T-helper 1 cell (primary cell): ENCODE measurements at regions not wholly inside any gene's neighbourhood (a gene's known extent, or its start where the extent isn't known, plus 50 kb on each side); places are given as distances from the start of the nearest gene placed in this dataset.
"Not testable (repeated sequence)": the region's sequence is repeated elsewhere in the genome, so short reads cannot be mapped to it uniquely, and the experiment has no call there.

ENCODE experiments used
- DNase-seq, 5 donors: peaks; one replicate each; pipeline ENCODE4 v3.0.0-alpha.2; 2012 to 2020

DNA sequence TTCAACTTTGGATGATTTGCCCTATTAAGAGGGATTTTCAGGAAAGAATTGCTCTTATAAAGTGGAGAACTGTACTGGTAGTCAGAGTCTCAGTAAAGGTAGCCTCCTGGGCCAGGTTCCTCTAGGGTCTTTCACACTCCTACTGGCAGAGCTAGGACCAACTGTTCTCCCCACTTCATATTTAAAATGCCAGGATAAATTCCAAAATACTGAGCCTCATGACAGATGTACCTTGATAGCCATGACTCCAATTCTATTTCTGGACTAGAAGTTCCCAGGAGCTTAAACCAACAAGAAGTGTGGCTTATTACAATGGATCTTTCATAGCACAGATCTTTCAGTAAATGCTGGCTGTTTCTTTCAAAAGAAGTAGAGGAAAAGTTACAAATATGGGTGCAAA, 126.5 kb downstream of the C12orf75 start:
- DNase-seq: no peak

DNA sequence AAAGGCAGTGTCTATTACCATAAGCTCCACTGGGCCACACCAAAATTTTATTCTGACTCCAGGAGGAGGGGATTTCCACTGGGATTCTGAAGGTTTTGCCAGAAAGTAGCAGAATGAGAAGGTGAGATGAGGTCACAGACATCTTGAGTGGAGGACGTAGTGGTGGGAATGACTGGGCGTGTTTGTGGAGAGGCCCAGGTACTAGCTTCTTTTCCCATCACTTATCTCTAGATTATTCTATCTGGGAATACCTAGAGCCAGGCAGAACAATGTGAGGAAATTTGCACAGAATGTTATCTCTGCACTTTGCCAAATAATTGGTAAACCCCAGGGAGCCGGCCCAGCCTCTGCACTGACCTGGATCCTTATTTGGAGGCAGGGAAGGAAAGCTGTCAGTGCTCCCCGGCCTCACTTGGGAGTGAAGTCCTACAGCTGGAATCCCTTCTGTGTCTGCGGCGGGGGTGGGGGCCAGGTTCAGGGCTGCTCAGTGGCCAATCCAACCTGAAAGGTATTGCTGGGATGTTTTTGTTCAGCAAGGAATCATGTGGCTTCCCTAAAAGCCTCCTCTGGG, 129.4 kb downstream of the C12orf75 start:
- DNase-seq: no peak

GRCh38 chr12:105461271-105461943, 130.9 kb downstream of the C12orf75 start:
- DNase-seq: no peak

GRCh38 chr12:105461944-105462762, 131.7 kb downstream of the C12orf75 start:
- DNase-seq: no peak

GRCh38 chr12:105462831-105463230, 132.3 kb downstream of the C12orf75 start:
- no peak for DNase-seq

DNA sequence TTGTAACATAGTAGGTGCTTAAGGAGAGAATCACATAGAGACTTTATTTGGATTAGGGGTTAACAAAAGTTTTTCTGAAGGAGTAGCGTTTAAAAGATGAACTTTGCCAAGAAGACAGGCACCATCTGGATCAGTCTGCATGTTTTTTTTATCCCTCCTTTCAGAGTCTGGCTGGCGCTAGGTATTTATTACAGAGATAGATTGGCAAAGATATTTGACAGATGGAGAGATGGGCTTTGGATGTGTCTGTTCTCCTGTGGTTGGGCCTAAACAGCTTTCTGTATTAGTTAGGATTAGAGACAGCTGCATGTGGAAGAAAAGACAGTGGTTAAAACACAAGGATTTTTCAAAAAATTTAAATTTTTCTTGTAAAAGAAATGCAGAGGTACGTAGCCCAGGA, 133.9 kb downstream of the C12orf75 start:
- DNase-seq: no peak

DNA sequence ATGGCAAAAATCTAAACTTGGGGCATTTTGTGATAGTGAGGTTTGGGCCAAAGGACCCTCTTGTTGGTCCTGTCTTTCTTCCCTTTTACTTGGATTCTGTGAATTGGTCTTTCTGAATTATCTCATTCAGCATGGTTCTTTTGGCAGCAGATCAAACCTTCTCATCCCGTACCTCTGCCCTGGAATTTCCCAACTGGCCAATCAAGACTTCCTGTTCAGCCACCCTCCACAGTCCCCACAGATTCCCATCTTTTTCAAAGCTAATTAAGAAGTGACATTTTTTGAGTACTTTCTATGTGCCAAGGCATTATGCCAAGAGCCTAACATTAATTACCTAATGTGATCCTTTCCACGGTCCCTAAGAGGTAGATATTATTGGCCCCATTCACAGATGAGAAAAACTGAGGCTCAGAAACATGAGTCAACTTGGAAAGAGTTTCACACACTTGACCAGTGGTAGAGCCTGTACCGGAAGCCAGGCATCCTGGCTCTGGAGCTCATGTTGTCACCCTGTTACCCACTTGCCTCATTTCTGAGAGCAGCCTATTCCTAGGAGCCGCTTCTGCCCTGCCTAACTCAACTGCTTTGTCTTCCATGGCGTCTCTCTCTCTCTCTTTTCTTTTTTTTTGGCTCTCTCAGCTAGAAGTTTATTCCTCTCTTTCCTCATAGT, 135.9 kb downstream of the C12orf75 start:
- DNase-seq: no peak

- no peak for DNase-seq
Measured at GRCh38 chr12:105466901-105467598, 136.6 kb downstream of the C12orf75 start.

GRCh38 chr12:105467710-105468366, 137.3 kb downstream of the C12orf75 start:
- no peak for DNase-seq

DNA sequence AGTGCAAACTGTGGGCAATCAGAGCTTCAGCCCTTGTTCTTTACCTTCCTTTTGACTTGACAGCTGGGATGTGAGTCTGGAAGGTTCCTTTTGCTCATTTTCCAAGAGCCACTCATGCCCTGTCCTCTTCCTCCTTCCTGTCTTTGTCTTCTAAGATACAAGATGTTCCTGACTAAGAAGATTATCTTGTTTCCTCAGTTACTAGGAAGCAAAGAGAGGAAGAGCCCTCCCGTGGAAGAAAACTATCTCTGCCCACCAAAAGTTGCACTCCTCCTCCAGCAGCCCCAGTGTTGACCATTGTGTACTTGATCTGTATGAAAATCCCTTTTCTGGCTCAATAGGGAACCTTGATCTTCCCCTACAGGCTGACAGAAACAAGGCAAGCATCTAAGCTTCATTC, 138.0 kb downstream of the C12orf75 start:
- DNase-seq: no peak

GRCh38 chr12:105469211-105469610, 138.7 kb downstream of the C12orf75 start:
- no peak for DNase-seq

DNA sequence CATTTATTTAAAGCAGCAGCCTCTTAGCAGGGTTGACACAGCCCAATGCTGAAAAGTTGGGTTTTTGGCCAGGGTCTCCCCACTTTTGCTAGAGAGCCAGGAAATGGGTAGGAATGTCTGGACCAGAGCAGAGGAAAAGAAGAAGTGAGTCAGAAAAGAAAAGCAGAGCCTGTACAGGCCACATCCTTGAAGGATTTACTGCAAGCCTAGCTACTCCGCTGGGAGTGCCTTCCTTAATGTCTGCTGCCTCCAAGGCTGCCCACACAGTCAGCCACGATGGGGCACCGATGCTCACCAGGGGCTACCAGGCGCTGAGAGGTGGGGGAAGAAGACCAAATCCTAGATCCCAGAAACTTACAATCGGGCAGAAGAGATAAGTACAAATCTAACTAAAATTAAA, 139.2 kb downstream of the C12orf75 start:
- DNase-seq: no peak

- DNase-seq: no peak
Measured at GRCh38 chr12:105470102-105470501, 139.6 kb downstream of the C12orf75 start.

GRCh38 chr12:105470601-105471000, 140.1 kb downstream of the C12orf75 start:
- no peak for DNase-seq

DNA sequence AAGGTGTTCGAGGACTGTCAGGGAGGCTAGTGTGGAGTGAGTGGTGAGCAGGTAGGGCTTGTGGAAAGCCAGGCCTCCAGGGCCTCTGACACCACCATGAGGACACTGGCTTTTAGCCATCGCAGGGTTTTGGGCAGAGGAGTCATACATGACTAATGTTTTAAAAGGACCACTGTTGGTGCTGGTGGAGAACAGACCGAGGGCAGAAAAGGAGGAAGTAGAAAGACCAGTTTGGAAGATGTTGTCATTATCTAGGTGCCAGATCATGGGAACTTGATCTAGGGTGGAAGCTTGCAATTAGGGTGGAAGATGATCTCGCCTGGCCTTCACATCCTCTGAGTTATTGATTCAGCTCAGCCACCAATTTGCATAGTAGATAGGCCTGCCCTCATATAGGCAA, 144.2 kb downstream of the C12orf75 start:
- DNase-seq: no peak

DNA sequence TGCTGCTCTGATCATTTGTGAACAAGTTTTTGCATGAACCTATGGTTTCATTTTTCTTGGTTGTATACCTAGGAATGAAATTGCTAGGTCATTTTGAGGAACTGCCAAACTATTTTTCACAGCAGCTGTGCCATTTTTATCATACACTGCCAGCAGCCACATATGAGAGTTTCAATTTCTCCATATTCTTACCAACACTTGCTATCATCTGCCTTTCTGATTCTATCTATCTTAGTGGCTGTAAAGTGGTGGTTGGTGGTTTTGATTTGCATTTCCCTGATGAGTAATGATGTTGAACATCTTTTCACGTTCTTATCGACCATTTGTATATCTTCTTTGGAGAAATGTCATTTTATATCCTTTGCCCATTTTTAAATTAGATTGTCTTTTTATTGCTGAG, 146.1 kb downstream of the C12orf75 start:
- DNase-seq: peak in 1 of 5 donors; percentile 5

DNA sequence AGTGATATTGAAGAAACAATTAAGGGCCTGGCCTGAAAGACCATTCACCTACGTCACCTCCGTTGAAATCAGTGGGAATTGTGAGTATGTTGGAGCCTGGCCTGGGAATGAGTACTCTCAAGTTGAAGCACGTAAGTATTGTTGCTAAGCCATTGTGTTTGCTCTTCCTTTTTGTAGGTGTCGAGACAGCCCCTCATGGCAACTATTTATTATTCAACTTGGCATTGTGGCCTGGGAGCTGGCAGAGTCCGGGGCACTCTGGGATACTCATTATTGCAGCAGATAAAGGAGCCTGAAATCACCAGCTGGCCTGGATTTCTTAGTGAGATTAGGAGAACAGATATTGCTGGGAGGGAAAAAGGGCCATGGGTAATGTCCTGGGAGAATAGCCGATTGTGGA, 147.4 kb downstream of the C12orf75 start:
- DNase-seq: no peak

DNA sequence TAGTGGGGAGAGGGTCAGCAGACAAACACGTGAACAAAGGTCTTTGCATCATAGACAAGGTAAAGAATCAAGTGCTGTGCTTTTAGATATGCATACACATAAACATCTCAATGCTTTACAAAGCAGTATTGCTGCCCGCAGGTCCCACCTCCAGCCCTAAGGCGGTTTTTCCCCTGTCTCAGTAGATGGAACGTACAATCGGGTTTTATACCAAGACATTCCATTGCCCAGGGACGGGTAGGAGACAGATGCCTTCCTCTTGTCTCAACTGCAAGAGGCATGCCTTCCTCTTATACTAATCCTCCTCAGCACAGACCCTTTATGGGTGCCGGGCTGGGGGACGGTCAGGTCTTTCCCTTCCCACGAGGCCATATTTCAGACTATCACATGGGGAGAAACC, 148.3 kb downstream of the C12orf75 start:
- not testable (repeated sequence) for DNase-seq

DNA sequence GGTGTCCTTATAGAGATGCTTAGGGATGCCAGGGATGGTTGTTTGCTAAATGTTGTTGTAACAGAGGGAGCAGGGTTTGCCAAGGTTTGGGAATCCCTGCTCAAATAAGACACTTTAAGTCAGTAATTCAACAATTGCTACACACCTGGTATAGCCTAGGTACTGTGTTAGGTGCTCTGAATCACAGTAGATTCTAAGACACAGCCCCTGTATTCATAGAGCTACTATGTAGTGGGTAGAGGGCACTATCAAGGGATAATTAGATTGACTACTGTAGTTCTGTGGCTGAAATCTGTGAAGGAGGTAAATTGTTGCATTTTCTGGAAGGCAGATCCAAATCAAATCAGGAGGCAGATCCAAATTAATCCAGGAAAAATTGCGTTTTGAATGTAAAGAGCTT, 149.2 kb downstream of the C12orf75 start:
- no peak for DNase-seq

DNA sequence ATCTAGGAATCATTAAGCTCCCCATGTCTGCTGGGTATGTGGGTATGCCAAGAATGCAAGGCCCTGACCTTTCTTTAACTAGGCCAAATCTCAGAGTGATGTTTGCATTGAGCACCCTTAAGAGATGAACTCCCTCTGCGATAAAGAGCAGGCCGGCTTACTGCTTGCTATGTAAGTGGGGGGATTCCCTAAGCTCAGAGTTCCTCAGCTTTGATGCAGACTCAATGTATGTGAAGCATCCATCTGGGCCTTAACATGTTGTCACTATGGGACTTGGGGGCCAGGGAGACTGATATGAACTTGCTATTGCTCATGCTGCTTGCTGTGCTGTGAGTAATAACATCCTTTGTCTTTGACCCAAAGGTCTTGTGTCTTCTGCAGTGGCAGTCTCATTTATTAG, 149.7 kb downstream of the C12orf75 start:
- no peak for DNase-seq

DNA sequence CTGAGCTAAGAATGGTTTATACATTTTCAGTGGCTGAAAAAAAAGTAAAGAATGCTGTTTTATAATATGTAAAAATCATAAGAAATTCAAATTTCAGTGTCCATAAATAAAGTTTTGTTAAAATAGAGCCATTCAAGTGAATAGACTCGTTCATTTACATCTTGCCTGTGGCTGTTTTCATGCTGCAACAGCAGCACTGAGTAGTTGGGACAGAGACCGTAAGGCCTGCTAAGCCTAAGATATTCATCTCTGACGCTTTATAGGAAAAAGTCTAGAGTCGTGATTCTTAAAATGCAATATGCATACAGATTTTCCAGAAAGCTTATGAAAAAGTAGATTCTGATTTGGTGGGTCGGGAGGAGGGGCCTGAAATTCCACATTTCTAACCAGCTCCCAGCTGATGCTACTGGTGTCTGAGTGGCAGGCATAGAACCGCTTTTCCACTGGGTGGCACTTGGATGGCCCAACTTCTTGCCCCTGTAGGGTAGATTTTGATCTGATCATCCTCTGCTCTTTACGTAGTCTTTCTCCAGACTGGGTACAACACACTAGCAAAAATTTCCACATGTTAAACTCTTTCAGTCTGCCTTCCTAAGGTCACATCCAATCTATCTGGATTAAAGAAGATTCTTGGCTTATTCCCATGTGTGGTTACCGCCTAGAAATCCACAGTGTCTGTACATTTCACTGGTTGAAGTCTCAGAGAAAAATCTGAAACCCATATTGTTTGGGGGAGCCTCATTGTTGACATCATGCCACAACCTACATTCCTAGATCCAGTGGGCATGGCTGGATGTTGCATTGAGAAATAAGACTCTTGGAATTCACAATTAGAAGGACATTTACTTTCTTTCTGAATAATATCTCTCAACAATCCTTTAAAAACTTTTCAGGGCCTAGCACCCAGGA, 151.2 kb downstream of the C12orf75 start:
- DNase-seq: no peak
